ENCODE measurements at regions not wholly inside any gene's neighbourhood (a gene's known extent, or its start where the extent isn't known, plus 50 kb on each side); places are given as distances from the start of the nearest gene placed in this dataset.

GRCh38 chr3:67739851-67740250, 85.4 kb upstream of the SUCLG2 start:
- no peaks in the 10 kb centered on the region for H4K20me1 ChIP-seq (ENCODE audit: insufficient read depth, low read length)
- H3K4me2 ChIP-seq (ENCODE audit: insufficient read depth, low read length): no peak overlapping the region
- DNase-seq: no peak
- no peak for ATAC-seq (ENCODE audit: insufficient read depth, low read depth)
- no peaks in the 10 kb centered on the region for H3K79me2 ChIP-seq (ENCODE audit: insufficient read depth, low read length)
- H3K9ac ChIP-seq (ENCODE audit: low read depth, low read length): no peak overlapping the region
- H2AFZ ChIP-seq (ENCODE audit: low read depth, low read length): no peak overlapping the region
- no peak overlapping the region for H3K27ac ChIP-seq (ENCODE audit: low read length)
- H3K9me3 ChIP-seq (ENCODE audit: insufficient read depth, low read length, severe bottlenecking): no peaks in the 10 kb centered on the region
- no peaks in the 10 kb centered on the region for H3K4me1 ChIP-seq (ENCODE audit: insufficient read depth, low read length)
- no peaks in the 10 kb centered on the region for H3K36me3 ChIP-seq (ENCODE audit: insufficient read depth, low read length)
- TF ChIP-seq EZH2 (IDR thresholded peaks at IDR 0.05; ENCODE audit: borderline replicate concordance, low read depth, low read length, severe bottlenecking): no peak
- no peak for TF ChIP-seq CTCF (IDR thresholded peaks at IDR 0.05; ENCODE audit: borderline replicate concordance, extremely low read depth, low read length, poor library complexity, severe bottlenecking)
- H3K4me3 ChIP-seq (ENCODE audit: low read depth in 1 of 2, low read length in 2 of 2): no peak overlapping the region
- no peaks in the 10 kb centered on the region for H3K27me3 ChIP-seq (ENCODE audit: insufficient read depth, low read length, poor library complexity)

GRCh38 chr3:67737906-67738865, 83.8 kb upstream of the SUCLG2 start:
- TF ChIP-seq CTCF (IDR thresholded peaks at IDR 0.05; ENCODE audit: borderline replicate concordance, extremely low read depth, low read length, poor library complexity, severe bottlenecking): no peak
- DNase-seq (no peak), ATAC-seq (ENCODE audit: insufficient read depth, low read depth) (no peak)
- Histone ChIP-seq H3K9me3 (ENCODE audit: insufficient read depth, low read length, severe bottlenecking) (no peaks in the 10 kb centered on the region), H3K36me3 (ENCODE audit: insufficient read depth, low read length) (no peaks in the 10 kb centered on the region), H3K4me3 (ENCODE audit: low read depth in 1 of 2, low read length in 2 of 2) (no peak overlapping the region), H3K79me2 (ENCODE audit: insufficient read depth, low read length) (no peaks in the 10 kb centered on the region), H3K27me3 (ENCODE audit: insufficient read depth, low read length, poor library complexity) (no peaks in the 10 kb centered on the region), H4K20me1 (ENCODE audit: insufficient read depth, low read length) (no peaks in the 10 kb centered on the region), H3K4me1 (ENCODE audit: insufficient read depth, low read length) (no peaks in the 10 kb centered on the region), H3K9ac (ENCODE audit: low read depth, low read length) (no peak overlapping the region), H2AFZ (ENCODE audit: low read depth, low read length) (no peak overlapping the region), H3K4me2 (ENCODE audit: insufficient read depth, low read length) (no peak overlapping the region), H3K27ac (ENCODE audit: low read length) (no peak overlapping the region)

GRCh38 chr3:67737140-67737539, 82.7 kb upstream of the SUCLG2 start:
- TF ChIP-seq CTCF (IDR thresholded peaks at IDR 0.05; ENCODE audit: borderline replicate concordance, extremely low read depth, low read length, poor library complexity, severe bottlenecking): no peak
- TF ChIP-seq EZH2 (IDR thresholded peaks at IDR 0.05; ENCODE audit: borderline replicate concordance, low read depth, low read length, severe bottlenecking): no peak
- Histone ChIP-seq H3K9ac (ENCODE audit: low read depth, low read length) (no peak overlapping the region), H3K36me3 (ENCODE audit: insufficient read depth, low read length) (no peaks in the 10 kb centered on the region), H3K4me2 (ENCODE audit: insufficient read depth, low read length) (no peak overlapping the region), H3K9me3 (ENCODE audit: insufficient read depth, low read length, severe bottlenecking) (no peaks in the 10 kb centered on the region), H3K4me3 (ENCODE audit: low read depth in 1 of 2, low read length in 2 of 2) (no peak overlapping the region), H2AFZ (ENCODE audit: low read depth, low read length) (no peak overlapping the region), H4K20me1 (ENCODE audit: insufficient read depth, low read length) (no peaks in the 10 kb centered on the region), H3K4me1 (ENCODE audit: insufficient read depth, low read length) (no peaks in the 10 kb centered on the region), H3K27ac (ENCODE audit: low read length) (no peak overlapping the region), H3K27me3 (ENCODE audit: insufficient read depth, low read length, poor library complexity) (no peaks in the 10 kb centered on the region), H3K79me2 (ENCODE audit: insufficient read depth, low read length) (no peaks in the 10 kb centered on the region)
- no peak for ATAC-seq (ENCODE audit: insufficient read depth, low read depth)
- DNase-seq: no peak

Measured in DND-41 (cell line).